Esophagus muscularis mucosa (tissue), 4 donors: ENCODE measurements at regions not wholly inside any gene's neighbourhood (a gene's known extent, or its start where the extent isn't known, plus 50 kb on each side); places are given as distances from the start of the nearest gene placed in this dataset.

Source experiments
- CTCF ChIP-seq, 3 experiments: fragments of 200-600 bp in 2 of 3; fragments of 450-650 bp in 1 of 3; sonication (generic) in 2 of 3; IDR thresholded peaks; one replicate each; pipeline ENCODE4 v1.5.1; 2017 to 2019; ENCODE audit warnings: antibody characterized with exemption in 3 of 3, mild to moderate bottlenecking in 2 of 3, moderate library complexity in 1 of 3
- EP300 ChIP-seq: sonication (generic); formaldehyde crosslinking; IDR thresholded peaks from one replicate; pipeline ENCODE4 v1.6.1; 2017; ENCODE audit warnings: antibody characterized with exemption
- POLR2A ChIP-seq: fragments of 450-650 bp; IDR thresholded peaks from one replicate; pipeline ENCODE4 v1.6.1; 2017; ENCODE audit warnings: antibody characterized with exemption, moderate library complexity, mild to moderate bottlenecking, low read depth
- POLR2AphosphoS5 ChIP-seq, 2 donors: sonication (generic); formaldehyde crosslinking; IDR thresholded peaks; one replicate each; pipeline ENCODE4 v1.6.1; 2017; ENCODE audit warnings: antibody characterized with exemption in 2 of 2

- TF ChIP-seq CTCF (IDR thresholded peaks at IDR 0.05): no peak
- no peak for TF ChIP-seq POLR2A
- TF ChIP-seq POLR2AphosphoS5 (IDR thresholded peaks at IDR 0.05): no peak
- no peak for TF ChIP-seq EP300
Measured at GRCh38 chr2:78749638-78750037, 275.9 kb upstream of the REG3G start.
